GM13977 (cell line): ENCODE measurements at regions not wholly inside any gene's neighbourhood (a gene's known extent, or its start where the extent isn't known, plus 50 kb on each side); places are given as distances from the start of the nearest gene placed in this dataset.

Experiments
- DNase-seq: peaks from one replicate; pipeline ENCODE4 v3.0.0; 2012; ENCODE audit warnings: low spot score
- CTCF ChIP-seq: IDR thresholded peaks from 2 replicates; pipeline ENCODE4 v1.5.1; 2012; ENCODE audit warnings: mild to moderate bottlenecking, control low read depth; ENCODE audit not compliant: insufficient read depth; ENCODE audit errors: extremely low read depth, missing control alignments
- in situ Hi-C: fragments of 300-500 bp; cut with MboI; formaldehyde crosslinking; loops from one replicate; pipeline ENCODE4 v1.12.0; 2022; ENCODE audit warnings: low sequenced_read_pairs, low pct_unique_long_range_greater_than_20kb, mixed read lengths, inconsistent platforms; ENCODE audit not compliant: unreplicated experiment

GRCh38 chr13:47829690-47830089 lies 171.4 kb downstream of the SUCLA2 start:
- TF ChIP-seq CTCF = no peak
- DNase-seq = no peak
- in situ Hi-C loops = no loop called here

- DNase-seq = no peak
- in situ Hi-C loops = no loop called here
- no peak for TF ChIP-seq CTCF
Measured at GRCh38 chr13:47826471-47826870, 174.6 kb downstream of the SUCLA2 start.

GRCh38 chr13:47822036-47822435 lies 179.0 kb downstream of the SUCLA2 start:
- no peak for DNase-seq
- in situ Hi-C loops = no loop called here
- TF ChIP-seq CTCF = no peak

GRCh38 chr13:47816831-47817230 lies 184.2 kb downstream of the SUCLA2 start:
- no peak for TF ChIP-seq CTCF
- in situ Hi-C loops = no loop called here
- DNase-seq = no peak

- no peak for TF ChIP-seq CTCF
- in situ Hi-C loops = no loop called here
- DNase-seq = no peak
Measured at GRCh38 chr13:47813718-47814117, 187.4 kb downstream of the SUCLA2 start.

GRCh38 chr13:47809411-47809810 lies 191.7 kb downstream of the SUCLA2 start:
- TF ChIP-seq CTCF = no peak
- DNase-seq = no peak
- in situ Hi-C loops = no loop called here

GRCh38 chr13:47803131-47803530 lies 197.9 kb downstream of the SUCLA2 start:
- no peak for DNase-seq
- no peak for TF ChIP-seq CTCF
- in situ Hi-C loops = no loop called here
